GM20000 (cell line): ENCODE measurements at regions not wholly inside any gene's neighbourhood (a gene's known extent, or its start where the extent isn't known, plus 50 kb on each side); places are given as distances from the start of the nearest gene placed in this dataset.

Experiments
- DNase-seq: peaks from one replicate; pipeline ENCODE4 v3.0.0; 2012; ENCODE audit warnings: low spot score
- TF ChIP-seq, protein P1 (sequence below): IDR thresholded peaks from 2 replicates; pipeline ENCODE4 v1.5.1; 2012; ENCODE audit warnings: mild to moderate bottlenecking, control low read depth; ENCODE audit errors: extremely low read depth, missing control alignments

- TF ChIP-seq, protein P1, sequence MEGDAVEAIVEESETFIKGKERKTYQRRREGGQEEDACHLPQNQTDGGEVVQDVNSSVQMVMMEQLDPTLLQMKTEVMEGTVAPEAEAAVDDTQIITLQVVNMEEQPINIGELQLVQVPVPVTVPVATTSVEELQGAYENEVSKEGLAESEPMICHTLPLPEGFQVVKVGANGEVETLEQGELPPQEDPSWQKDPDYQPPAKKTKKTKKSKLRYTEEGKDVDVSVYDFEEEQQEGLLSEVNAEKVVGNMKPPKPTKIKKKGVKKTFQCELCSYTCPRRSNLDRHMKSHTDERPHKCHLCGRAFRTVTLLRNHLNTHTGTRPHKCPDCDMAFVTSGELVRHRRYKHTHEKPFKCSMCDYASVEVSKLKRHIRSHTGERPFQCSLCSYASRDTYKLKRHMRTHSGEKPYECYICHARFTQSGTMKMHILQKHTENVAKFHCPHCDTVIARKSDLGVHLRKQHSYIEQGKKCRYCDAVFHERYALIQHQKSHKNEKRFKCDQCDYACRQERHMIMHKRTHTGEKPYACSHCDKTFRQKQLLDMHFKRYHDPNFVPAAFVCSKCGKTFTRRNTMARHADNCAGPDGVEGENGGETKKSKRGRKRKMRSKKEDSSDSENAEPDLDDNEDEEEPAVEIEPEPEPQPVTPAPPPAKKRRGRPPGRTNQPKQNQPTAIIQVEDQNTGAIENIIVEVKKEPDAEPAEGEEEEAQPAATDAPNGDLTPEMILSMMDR: no peak
- no peak for DNase-seq
Measured at GRCh38 chr1:2890221-2890850, 88.8 kb upstream of the TTC34 start.

GRCh38 chr1:2891923-2892448, 90.5 kb upstream of the TTC34 start:
- no peak for DNase-seq
- TF ChIP-seq, protein P1: no peak

GRCh38 chr1:2893473-2894120, 92.1 kb upstream of the TTC34 start:
- TF ChIP-seq, protein P1: no peak
- DNase-seq: no peak

DNA sequence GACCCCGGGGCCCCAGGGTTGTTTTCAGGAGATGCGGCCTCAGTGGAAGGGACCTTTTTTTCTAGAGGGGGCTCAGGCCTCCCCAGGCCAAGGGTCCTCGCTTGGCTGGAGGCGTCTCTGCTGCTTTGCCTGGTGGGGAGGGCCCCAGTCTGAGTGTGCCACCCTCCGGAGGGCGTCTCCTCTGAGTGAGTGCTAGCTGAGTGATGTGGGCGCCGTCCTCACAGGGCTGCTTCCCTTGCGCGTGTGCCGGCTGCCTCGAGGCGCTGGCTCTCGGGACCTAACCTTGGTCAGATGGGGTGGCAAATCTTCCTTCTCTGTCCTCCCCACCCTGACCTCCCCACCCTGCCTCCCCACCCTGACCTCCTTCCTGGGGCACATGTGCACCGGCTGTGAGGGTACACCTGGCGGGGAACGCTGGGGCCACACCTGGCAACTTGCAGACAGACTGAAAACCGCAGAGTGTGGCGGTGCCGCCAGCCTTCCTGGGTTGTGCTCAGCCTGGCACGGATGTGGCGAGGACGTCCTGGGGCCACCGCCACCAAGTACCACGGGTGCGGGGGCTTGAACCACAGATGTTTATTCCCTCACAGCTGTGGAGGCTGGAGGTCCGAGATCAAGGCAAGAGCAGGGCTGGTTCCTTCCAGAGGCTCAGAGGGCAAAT, 93.0 kb upstream of the TTC34 start:
- TF ChIP-seq, protein P1: no peak

GRCh38 chr1:2896824-2897223, 95.3 kb upstream of the TTC34 start:
- DNase-seq: no peak
- TF ChIP-seq, protein P1: no peak

More for the DNA sequence above, 93.0 kb upstream of the TTC34 start:
- DNase-seq: no peak

- no peak for DNase-seq
- TF ChIP-seq, protein P1: no peak
Measured at GRCh38 chr1:2903226-2903625, 101.7 kb upstream of the TTC34 start.

- no peak for DNase-seq
- TF ChIP-seq, protein P1: no peak
Measured at GRCh38 chr1:2904191-2904590, 102.7 kb upstream of the TTC34 start.
